ENCODE measurements at regions not wholly inside any gene's neighbourhood (a gene's known extent, or its start where the extent isn't known, plus 50 kb on each side); places are given as distances from the start of the nearest gene placed in this dataset.

DNA sequence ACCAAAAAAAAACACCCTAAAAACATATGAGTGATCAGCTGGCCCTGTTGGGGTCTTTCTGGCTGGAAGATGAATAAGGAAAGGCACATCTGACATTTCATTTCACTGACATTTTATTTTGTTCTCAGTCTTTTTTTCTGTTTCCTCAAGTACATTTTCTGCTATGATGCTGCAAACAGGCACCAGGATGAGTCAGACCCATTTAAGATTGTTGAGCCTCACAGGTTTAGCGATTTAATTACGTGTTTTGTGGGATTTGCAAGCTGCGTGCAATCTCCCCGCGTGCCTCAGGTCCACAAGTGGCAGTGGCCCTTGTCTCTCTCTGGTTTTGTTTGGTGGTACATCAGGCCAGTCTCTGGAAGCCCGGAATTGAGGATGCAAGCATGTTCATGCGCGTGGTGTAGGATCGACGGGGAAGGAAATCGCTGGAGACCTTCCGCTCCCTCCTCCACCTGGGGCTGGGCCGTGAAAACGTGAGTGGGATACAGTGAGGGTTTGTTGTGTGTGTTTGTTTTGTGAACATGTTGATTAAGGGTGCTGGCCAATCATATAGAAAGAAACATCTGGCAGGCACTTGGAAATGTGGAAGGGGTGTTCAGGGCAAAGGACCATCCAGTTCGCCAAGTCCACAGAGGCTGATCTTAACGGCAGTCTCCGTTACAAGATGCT lies 120.2 kb upstream of the ZNF516 start:
- no peaks in the 10 kb centered on the region for H3K4me1 ChIP-seq (ENCODE audit: insufficient read depth, low read length)
- H3K4me3 ChIP-seq (ENCODE audit: low read length): no peak overlapping the region
- H3K4me2 ChIP-seq (ENCODE audit: low read length): no peak overlapping the region
- H3K79me2 ChIP-seq (ENCODE audit: low read length): no peaks in the 10 kb centered on the region
- no peak overlapping the region for H2AFZ ChIP-seq (ENCODE audit: low read length)
- ATAC-seq (no peak), DNase-seq (no peak)
- H3K27ac ChIP-seq (ENCODE audit: low read length): no peak overlapping the region
- intact Hi-C loops (cut with micrococcal nuclease): no loop called here
- H3K9ac ChIP-seq (ENCODE audit: low read length): no peak overlapping the region
- H3K9me3 ChIP-seq (ENCODE audit: low read length): no peaks in the 10 kb centered on the region
- peaks cover 75% of the 10 kb centered on the region for H3K27me3 ChIP-seq (ENCODE audit: low read length)
- TF ChIP-seq, protein P1, sequence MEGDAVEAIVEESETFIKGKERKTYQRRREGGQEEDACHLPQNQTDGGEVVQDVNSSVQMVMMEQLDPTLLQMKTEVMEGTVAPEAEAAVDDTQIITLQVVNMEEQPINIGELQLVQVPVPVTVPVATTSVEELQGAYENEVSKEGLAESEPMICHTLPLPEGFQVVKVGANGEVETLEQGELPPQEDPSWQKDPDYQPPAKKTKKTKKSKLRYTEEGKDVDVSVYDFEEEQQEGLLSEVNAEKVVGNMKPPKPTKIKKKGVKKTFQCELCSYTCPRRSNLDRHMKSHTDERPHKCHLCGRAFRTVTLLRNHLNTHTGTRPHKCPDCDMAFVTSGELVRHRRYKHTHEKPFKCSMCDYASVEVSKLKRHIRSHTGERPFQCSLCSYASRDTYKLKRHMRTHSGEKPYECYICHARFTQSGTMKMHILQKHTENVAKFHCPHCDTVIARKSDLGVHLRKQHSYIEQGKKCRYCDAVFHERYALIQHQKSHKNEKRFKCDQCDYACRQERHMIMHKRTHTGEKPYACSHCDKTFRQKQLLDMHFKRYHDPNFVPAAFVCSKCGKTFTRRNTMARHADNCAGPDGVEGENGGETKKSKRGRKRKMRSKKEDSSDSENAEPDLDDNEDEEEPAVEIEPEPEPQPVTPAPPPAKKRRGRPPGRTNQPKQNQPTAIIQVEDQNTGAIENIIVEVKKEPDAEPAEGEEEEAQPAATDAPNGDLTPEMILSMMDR (conservative IDR thresholded peaks at IDR 0.05; ENCODE audit: low read depth, low read length): no peak
- TF ChIP-seq EZH2phosphoT487 (IDR thresholded peaks at IDR 0.05; ENCODE audit: borderline replicate concordance, low read length): no peak
- TF ChIP-seq EZH2 (IDR thresholded peaks at IDR 0.05; ENCODE audit: low read length, unreplicated experiment): no peak
- ChIA-PET POLR2A (ENCODE audit: unreplicated experiment) (no interaction called here), CTCF (no interaction called here)
- H3K36me3 ChIP-seq (ENCODE audit: low read depth, low read length): no peaks in the 10 kb centered on the region
- H4K20me1 ChIP-seq (ENCODE audit: low read length): no peaks in the 10 kb centered on the region
- BruUV-seq (replicated peaks): no TSS peak
- H3F3A ChIP-seq (ENCODE audit: low read length, unreplicated experiment): no peaks in the 10 kb centered on the region
- no peaks in the 10 kb centered on the region for H3K9me2 ChIP-seq (replicated peaks; ENCODE audit: low read length)

DNA sequence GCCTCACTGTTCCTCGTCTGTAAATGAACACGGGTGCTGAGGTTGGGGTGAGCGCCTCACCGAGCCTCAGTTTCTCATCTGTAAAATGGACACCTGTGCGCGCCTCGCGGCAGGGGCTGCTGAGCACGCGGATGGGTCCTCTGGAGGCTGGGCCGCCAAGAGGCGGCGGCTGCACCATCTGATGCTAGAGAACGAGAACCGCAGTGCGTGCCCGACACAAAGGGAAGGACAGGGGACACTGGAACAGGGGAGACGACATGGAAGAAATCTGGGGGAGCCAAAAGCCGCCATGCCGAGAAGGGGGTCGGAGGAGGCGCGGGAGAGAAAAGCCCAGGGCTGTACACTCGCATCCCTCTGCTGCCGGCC lies 118.7 kb upstream of the ZNF516 start:
- ATAC-seq: no peak
- intact Hi-C loops (cut with micrococcal nuclease): no loop called here

More for the DNA sequence above, 118.7 kb upstream of the ZNF516 start:
- no peaks in the 10 kb centered on the region for H3K9me3 ChIP-seq (ENCODE audit: low read length)
- ChIA-PET POLR2A (ENCODE audit: unreplicated experiment) (no interaction called here), CTCF (no interaction called here)
- H3K36me3 ChIP-seq (ENCODE audit: low read depth, low read length): no peaks in the 10 kb centered on the region
- no peaks in the 10 kb centered on the region for H3F3A ChIP-seq (ENCODE audit: low read length, unreplicated experiment)
- H3K9ac ChIP-seq (ENCODE audit: low read length): no peak overlapping the region
- peaks cover 76% of the 10 kb centered on the region for H3K27me3 ChIP-seq (ENCODE audit: low read length)
- no TSS peak for BruUV-seq (replicated peaks)
- H4K20me1 ChIP-seq (ENCODE audit: low read length): no peaks in the 10 kb centered on the region
- H2AFZ ChIP-seq (ENCODE audit: low read length): no peak overlapping the region
- no peak overlapping the region for H3K4me3 ChIP-seq (ENCODE audit: low read length)
- H3K4me2 ChIP-seq (ENCODE audit: low read length): no peak overlapping the region
- H3K4me1 ChIP-seq (ENCODE audit: insufficient read depth, low read length): no peaks in the 10 kb centered on the region
- H3K79me2 ChIP-seq (ENCODE audit: low read length): no peaks in the 10 kb centered on the region
- DNase-seq: no peak
- H3K9me2 ChIP-seq (replicated peaks; ENCODE audit: low read length): no peaks in the 10 kb centered on the region
- H3K27ac ChIP-seq (ENCODE audit: low read length): no peak overlapping the region
- TF ChIP-seq EZH2phosphoT487 (IDR thresholded peaks at IDR 0.05; ENCODE audit: borderline replicate concordance, low read length) (no peak), EZH2 (IDR thresholded peaks at IDR 0.05; ENCODE audit: low read length, unreplicated experiment) (no peak)
- TF ChIP-seq, protein P1 (conservative IDR thresholded peaks at IDR 0.05; ENCODE audit: low read depth, low read length): no peak
